OCI-LY3 (cell line): ENCODE measurements at regions not wholly inside any gene's neighbourhood (a gene's known extent, or its start where the extent isn't known, plus 50 kb on each side); places are given as distances from the start of the nearest gene placed in this dataset.
A peak's percentile ranks its signal among the peaks of the same experiment; 100 is the strongest.

Source experiments
- H2AFZ ChIP-seq: fragments of 200-600, 300-600 bp; shearing (Covaris generic); 2 replicates; pipeline ENCODE4 v1.6.0; 2014; ENCODE audit warnings: antibody characterized with exemption, low read depth, low read length
- H3K27ac ChIP-seq: fragments of 200-600, 300-600 bp; sonication (generic); 2 replicates; pipeline ENCODE4 v1.5.1; 2014; ENCODE audit warnings: mild to moderate bottlenecking, low read length, moderate library complexity, mixed read lengths
- H3K27me3 ChIP-seq: fragments of 200-600, 300-600 bp; sonication (generic); 2 replicates; pipeline ENCODE4 v1.6.1; 2014; ENCODE audit warnings: low read depth, low read length, mixed read lengths
- H3K36me3 ChIP-seq: fragments of 200-600, 300-600 bp; sonication (generic); replicated peaks from 2 replicates; pipeline ENCODE3; 2014; ENCODE audit warnings: low read depth, low read length, mixed read lengths
- H3K4me1 ChIP-seq: fragments of 300-600, 200-600 bp; sonication (generic); 2 replicates; pipeline ENCODE4 v1.6.1; 2014; ENCODE audit warnings: low read length, mixed read lengths
- H3K4me2 ChIP-seq: fragments of 200-600, 300-600 bp; sonication (generic); 2 replicates; pipeline ENCODE4 v1.6.1; 2014; ENCODE audit warnings: low read length, mixed read lengths
- H3K4me3 ChIP-seq: fragments of 300-600, 200-600 bp; sonication (generic); 2 replicates; pipeline ENCODE4 v1.5.1; 2014; ENCODE audit warnings: antibody characterized with exemption, mild to moderate bottlenecking, low read length, moderate library complexity
- H3K79me2 ChIP-seq: fragments of 300-600, 200-600 bp; shearing (Covaris generic); 2 replicates; pipeline ENCODE4 v1.6.1; 2014; ENCODE audit warnings: mild to moderate bottlenecking, low read length, mixed read lengths
- H3K9ac ChIP-seq: fragments of 300-600, 200-600 bp; shearing (Covaris generic); 2 replicates; pipeline ENCODE4 v1.6.0; 2014; ENCODE audit warnings: mild to moderate bottlenecking, low read length, moderate library complexity
- H3K9me3 ChIP-seq: fragments of 200-600, 300-600 bp; shearing (Covaris generic); 2 replicates; pipeline ENCODE4 v1.6.1; 2014; ENCODE audit warnings: low read length, mixed read lengths; ENCODE audit not compliant: insufficient read depth
- H4K20me1 ChIP-seq: fragments of 200-600, 300-600 bp; sonication (generic); 2 replicates; pipeline ENCODE4 v1.6.1; 2016; ENCODE audit warnings: low read length, mixed read lengths; ENCODE audit not compliant: insufficient read depth
- EZH2phosphoT487 ChIP-seq: fragments of 200-600 bp; shearing (Covaris generic); IDR thresholded peaks from 2 replicates; pipeline ENCODE4 v1.6.1; 2018; ENCODE audit warnings: antibody characterized with exemption, mixed run types, low read depth
- TF ChIP-seq, protein P1 (sequence below): fragments of 200-600, 300-600 bp; sonication (generic); IDR thresholded peaks from 2 replicates; pipeline ENCODE4 v1.5.1; 2014; ENCODE audit warnings: antibody characterized with exemption, low read length, low read depth

- Histone ChIP-seq H4K20me1 (no peaks in the 10 kb centered on the region), H3K9ac (no peak overlapping the region), H3K9me3 (no peaks in the 10 kb centered on the region), H3K36me3 (no peaks in the 10 kb centered on the region), H3K27me3 (no peaks in the 10 kb centered on the region), H3K4me2 (no peak overlapping the region), H3K4me3 (no peak overlapping the region), H2AFZ (no peak overlapping the region), H3K79me2 (no peaks in the 10 kb centered on the region), H3K27ac (no peak overlapping the region), H3K4me1 (no peaks in the 10 kb centered on the region)
- TF ChIP-seq EZH2phosphoT487 = no peak
- TF ChIP-seq, protein P1, sequence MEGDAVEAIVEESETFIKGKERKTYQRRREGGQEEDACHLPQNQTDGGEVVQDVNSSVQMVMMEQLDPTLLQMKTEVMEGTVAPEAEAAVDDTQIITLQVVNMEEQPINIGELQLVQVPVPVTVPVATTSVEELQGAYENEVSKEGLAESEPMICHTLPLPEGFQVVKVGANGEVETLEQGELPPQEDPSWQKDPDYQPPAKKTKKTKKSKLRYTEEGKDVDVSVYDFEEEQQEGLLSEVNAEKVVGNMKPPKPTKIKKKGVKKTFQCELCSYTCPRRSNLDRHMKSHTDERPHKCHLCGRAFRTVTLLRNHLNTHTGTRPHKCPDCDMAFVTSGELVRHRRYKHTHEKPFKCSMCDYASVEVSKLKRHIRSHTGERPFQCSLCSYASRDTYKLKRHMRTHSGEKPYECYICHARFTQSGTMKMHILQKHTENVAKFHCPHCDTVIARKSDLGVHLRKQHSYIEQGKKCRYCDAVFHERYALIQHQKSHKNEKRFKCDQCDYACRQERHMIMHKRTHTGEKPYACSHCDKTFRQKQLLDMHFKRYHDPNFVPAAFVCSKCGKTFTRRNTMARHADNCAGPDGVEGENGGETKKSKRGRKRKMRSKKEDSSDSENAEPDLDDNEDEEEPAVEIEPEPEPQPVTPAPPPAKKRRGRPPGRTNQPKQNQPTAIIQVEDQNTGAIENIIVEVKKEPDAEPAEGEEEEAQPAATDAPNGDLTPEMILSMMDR = no peak
Measured at GRCh38 chr1:193971595-193971994, 785.2 kb upstream of the B3GALT2 start.

- Histone ChIP-seq H3K27ac (no peak overlapping the region), H3K36me3 (no peaks in the 10 kb centered on the region), H3K9me3 (no peaks in the 10 kb centered on the region), H3K27me3 (no peaks in the 10 kb centered on the region), H3K4me3 (no peak overlapping the region), H3K9ac (no peak overlapping the region), H3K79me2 (no peaks in the 10 kb centered on the region), H3K4me1 (no peaks in the 10 kb centered on the region), H4K20me1 (no peaks in the 10 kb centered on the region), H2AFZ (0 out of 2 replicates have a peak overlapping the region, but pooled peaks have one; percentile 34), H3K4me2 (no peak overlapping the region)
- TF ChIP-seq, protein P1 = no peak
- TF ChIP-seq EZH2phosphoT487 = no peak
Measured at GRCh38 chr1:193960499-193960898, 774.1 kb upstream of the B3GALT2 start.

GRCh38 chr1:193960040-193960439 lies 773.6 kb upstream of the B3GALT2 start:
- Histone ChIP-seq H3K27ac (no peak overlapping the region), H3K9ac (no peak overlapping the region), H3K4me2 (no peak overlapping the region), H3K36me3 (no peaks in the 10 kb centered on the region), H3K4me3 (no peak overlapping the region), H3K4me1 (no peaks in the 10 kb centered on the region), H4K20me1 (no peaks in the 10 kb centered on the region), H3K27me3 (no peaks in the 10 kb centered on the region), H2AFZ (no peak overlapping the region), H3K79me2 (no peaks in the 10 kb centered on the region), H3K9me3 (no peaks in the 10 kb centered on the region)
- TF ChIP-seq EZH2phosphoT487 = no peak
- TF ChIP-seq, protein P1 = no peak

- Histone ChIP-seq H3K36me3 (no peaks in the 10 kb centered on the region), H3K4me2 (no peak overlapping the region), H3K79me2 (no peaks in the 10 kb centered on the region), H3K4me1 (no peaks in the 10 kb centered on the region), H4K20me1 (no peaks in the 10 kb centered on the region), H3K9me3 (no peaks in the 10 kb centered on the region), H3K4me3 (no peak overlapping the region), H3K27ac (no peak overlapping the region), H3K9ac (no peak overlapping the region), H3K27me3 (no peaks in the 10 kb centered on the region), H2AFZ (no peak overlapping the region)
- no peak for TF ChIP-seq EZH2phosphoT487
- TF ChIP-seq, protein P1 = no peak
Measured at GRCh38 chr1:193957556-193958095, 771.2 kb upstream of the B3GALT2 start.
